Astrocyte of the spinal cord (primary cell): ENCODE measurements at regions not wholly inside any gene's neighbourhood (a gene's known extent, or its start where the extent isn't known, plus 50 kb on each side); places are given as distances from the start of the nearest gene placed in this dataset.
A peak's percentile ranks its signal among the peaks of the same experiment; 100 is the strongest.

Experiments used
- DNase-seq: peaks from one replicate; pipeline ENCODE4 v3.0.0; 2011; ENCODE audit warnings: low read depth, low spot score
- H3K4me3 ChIP-seq: 2 replicates; pipeline ENCODE4 v1.5.1; 2011; ENCODE audit warnings: low read depth, mild to moderate bottlenecking, low read length, moderate library complexity
- in situ Hi-C: cut with HindIII; loops from 2 replicates; pipeline ENCODE4 v1.10.0; 2017; ENCODE audit warnings: low sequenced_read_pairs
- TF ChIP-seq, protein P1 (sequence below): IDR thresholded peaks from 2 replicates; pipeline ENCODE4 v1.5.1; 2012; ENCODE audit warnings: low read depth, mild to moderate bottlenecking, low read length, inconsistent platforms

DNA sequence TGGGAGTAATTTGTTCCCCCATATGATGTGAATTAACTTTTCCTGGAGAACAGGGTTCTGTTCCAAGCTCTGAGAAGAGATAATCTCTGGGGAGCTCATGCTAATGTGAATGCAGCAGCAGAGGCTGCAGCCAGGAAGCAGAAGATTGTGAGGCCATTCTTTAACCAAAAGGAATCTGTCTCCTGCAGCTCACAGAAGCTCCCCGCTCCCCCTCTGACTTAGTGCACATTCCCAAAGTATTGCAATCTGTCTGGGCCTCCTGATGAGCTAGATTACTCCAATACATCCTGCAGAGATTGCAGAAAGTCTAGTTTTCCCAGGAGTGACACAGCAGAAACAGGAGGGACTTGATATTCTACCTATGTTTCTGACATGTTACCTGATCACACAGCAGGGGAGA is 420.6 kb upstream of the FAT3 start:
- DNase-seq, result peak; percentile 25
- in situ Hi-C loops, result no loop called here
- TF ChIP-seq, protein P1, sequence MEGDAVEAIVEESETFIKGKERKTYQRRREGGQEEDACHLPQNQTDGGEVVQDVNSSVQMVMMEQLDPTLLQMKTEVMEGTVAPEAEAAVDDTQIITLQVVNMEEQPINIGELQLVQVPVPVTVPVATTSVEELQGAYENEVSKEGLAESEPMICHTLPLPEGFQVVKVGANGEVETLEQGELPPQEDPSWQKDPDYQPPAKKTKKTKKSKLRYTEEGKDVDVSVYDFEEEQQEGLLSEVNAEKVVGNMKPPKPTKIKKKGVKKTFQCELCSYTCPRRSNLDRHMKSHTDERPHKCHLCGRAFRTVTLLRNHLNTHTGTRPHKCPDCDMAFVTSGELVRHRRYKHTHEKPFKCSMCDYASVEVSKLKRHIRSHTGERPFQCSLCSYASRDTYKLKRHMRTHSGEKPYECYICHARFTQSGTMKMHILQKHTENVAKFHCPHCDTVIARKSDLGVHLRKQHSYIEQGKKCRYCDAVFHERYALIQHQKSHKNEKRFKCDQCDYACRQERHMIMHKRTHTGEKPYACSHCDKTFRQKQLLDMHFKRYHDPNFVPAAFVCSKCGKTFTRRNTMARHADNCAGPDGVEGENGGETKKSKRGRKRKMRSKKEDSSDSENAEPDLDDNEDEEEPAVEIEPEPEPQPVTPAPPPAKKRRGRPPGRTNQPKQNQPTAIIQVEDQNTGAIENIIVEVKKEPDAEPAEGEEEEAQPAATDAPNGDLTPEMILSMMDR, result no peak
- no peak overlapping the region for H3K4me3 ChIP-seq

DNA sequence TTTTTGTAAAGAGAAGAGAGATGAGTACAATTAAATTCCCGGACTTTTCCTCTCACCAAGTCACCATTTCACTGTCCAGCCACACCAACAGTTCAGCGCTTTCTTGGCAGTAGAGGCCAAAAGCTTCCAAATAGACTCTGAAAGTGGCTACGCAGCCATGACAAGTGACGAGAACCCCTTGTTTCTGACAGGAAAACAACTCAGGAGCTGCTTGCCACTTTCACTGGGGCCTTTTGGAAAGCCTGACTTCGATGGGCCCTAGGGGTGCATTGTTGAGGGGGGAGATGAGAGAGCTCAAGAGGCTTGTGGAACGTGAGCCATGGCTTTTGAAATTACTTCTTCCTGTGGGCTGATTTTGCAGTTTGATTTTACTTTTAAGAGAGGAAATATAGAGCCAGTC is 422.1 kb upstream of the FAT3 start:
- in situ Hi-C loops, result no loop called here
- no peak for DNase-seq
- TF ChIP-seq, protein P1, result no peak
- no peak overlapping the region for H3K4me3 ChIP-seq

DNA sequence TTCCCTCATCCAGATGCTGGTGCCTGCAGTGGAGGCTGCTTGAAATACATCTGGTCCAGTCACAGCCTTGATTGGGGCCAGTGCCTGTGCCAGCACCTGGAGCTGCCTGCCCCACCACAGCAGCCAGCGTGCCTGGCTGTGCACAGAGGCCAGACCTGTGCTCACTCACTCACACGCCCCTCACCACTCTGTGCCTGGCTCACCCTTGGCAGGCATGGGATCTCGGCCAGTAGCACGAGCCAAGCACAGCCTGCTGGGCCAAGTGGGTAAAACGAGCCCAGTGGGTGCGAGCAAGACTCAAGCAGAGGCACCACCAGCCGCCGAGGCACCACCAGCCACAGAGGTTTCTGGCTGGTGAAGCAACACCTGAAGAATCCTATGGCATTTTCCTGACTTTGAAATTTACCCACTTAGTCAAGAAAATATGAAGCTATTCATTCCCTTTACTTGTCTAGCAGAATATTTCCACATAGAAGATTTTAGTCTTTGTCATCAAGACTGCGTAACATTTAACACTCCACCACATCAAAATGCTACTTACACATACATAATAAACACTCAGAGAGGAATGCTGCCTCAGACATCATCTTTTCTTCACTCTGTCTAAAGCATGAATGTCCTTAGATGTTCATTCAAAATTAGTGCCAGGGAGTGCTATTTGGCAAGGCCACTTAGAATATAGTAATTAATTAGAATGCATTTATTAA is 424.3 kb upstream of the FAT3 start:
- in situ Hi-C loops, result no loop called here
- no peak overlapping the region for H3K4me3 ChIP-seq
- no peak for DNase-seq
- TF ChIP-seq, protein P1, result no peak

DNA sequence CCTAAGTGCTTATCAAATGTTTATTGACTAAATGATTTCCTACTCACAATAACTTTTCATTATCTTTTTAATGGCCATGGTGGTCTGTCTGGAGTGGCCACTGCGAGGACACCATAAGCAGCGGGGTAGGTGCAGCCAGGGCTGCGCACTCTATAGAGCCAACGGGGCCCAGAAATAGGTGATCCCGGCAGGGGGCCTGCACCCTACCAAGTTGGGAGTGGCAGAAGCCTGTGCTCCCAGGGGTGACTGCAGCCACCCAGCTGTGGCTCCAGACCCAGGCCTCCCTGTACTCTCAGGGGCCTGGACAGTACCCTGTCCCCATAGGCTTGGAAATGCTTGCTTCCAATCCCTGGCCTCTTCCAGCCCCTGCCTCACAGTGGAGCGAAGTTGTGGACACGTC is 426.4 kb upstream of the FAT3 start:
- in situ Hi-C loops, result no loop called here

DNA sequence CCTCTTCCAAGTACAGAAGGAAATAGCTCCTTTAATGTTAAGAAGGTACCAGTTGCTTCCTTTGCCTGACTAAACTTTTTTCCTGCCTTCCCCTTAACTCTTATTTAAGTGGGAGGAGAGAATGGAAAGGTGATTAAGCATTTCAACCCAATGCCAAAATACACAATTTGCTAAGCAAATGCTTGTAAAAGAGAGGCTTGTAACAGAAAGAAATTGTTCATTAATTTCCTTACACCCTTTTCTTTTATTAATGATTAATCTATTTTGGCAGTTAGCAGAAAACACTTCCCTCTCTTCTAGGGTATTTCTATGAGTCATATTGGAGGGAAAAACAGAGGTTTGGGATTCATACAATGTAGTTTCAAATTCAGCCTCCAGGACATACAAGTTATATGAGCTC is 427.6 kb upstream of the FAT3 start:
- TF ChIP-seq, protein P1, result no peak
- in situ Hi-C loops, result no loop called here
- no peak for DNase-seq
- no peak overlapping the region for H3K4me3 ChIP-seq

More for the DNA sequence above, 426.4 kb upstream of the FAT3 start:
- no peak for DNase-seq
- H3K4me3 ChIP-seq, result no peak overlapping the region
- TF ChIP-seq, protein P1, result no peak

DNA sequence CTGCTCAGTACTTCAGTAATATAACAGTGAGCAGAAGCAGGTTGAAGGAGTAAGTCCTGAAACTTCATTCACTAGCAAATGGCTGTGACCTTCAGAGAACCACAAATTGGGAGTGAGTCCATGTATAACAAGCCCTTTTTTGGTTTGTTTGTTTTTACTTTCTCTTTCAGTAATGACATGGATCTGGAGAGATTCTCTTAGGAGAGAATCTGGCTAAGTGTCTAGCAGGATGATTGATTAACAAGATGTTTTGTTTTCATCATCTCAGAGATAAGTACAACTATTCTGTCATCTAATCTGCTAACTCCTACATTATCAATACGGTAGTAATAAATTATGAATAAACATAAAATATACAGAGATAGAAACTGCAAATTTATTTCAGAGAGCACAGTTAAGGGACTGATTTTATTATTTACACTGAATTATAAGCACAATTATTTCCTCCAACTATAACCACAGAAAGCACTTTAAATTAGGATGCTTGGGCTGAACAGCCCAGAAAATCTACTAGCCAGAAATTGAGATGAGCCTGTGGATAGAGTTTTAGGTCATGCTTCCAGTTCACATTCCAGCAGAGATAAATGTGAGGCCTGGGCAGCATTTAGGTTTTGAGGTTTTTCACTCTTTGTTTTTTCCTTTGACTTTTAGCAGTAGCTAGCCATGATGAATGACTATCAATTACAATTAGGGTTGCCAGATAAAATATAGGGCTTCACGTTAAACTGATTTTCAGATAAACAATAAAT is 429.3 kb upstream of the FAT3 start:
- TF ChIP-seq, protein P1, result no peak
- no peak overlapping the region for H3K4me3 ChIP-seq
- DNase-seq, result peak; percentile 61
- in situ Hi-C loops, result no loop called here
